ENCODE measurements at regions not wholly inside any gene's neighbourhood (a gene's known extent, or its start where the extent isn't known, plus 50 kb on each side); places are given as distances from the start of the nearest gene placed in this dataset.

DNA sequence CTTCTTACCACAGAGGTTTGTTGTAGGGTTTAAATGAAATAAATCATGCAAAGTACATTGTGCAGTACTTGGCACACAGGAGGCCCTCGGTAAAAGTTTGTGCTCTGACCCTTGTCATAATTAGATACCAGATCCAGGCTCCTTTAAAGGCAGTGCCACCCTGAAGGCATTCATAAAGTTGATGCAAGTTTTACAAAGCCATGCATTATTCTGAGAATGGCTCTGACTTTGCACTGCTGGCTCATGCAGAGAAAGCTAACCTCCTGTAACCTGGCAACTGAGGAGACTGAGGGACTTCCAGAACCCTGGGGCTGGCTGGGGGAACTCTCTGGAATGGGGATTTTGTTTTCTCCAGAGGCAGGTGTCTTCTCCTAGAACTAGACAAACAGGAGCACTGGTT lies 570.9 kb downstream of the CCSER2 start:
- no peak overlapping the region for H3K27ac ChIP-seq (ENCODE audit: extremely low read depth, low read depth, low read length)
- H3K9me3 ChIP-seq (ENCODE audit: control insufficient read depth, insufficient read depth, low read depth, low read length), result no peaks in the 10 kb centered on the region
- no peak overlapping the region for H3K4me3 ChIP-seq (ENCODE audit: low read depth, low read length)
- no peaks in the 10 kb centered on the region for H3K4me1 ChIP-seq (ENCODE audit: control insufficient read depth, insufficient read depth, low read length)
- TF ChIP-seq ZSCAN30 (tag by site-specific recombination; IDR thresholded peaks at IDR 0.05), result no peak
- ChIA-PET CTCF (no interaction called here), POLR2A (no interaction called here)
- H3K36me3 ChIP-seq (ENCODE audit: control insufficient read depth in 2 of 2, insufficient read depth in 1 of 2, low read length in 2 of 2), result no peaks in the 10 kb centered on the region

GRCh38 chr10:84900141-84900540 lies 571.8 kb downstream of the CCSER2 start:
- H3K36me3 ChIP-seq (ENCODE audit: control insufficient read depth in 2 of 2, insufficient read depth in 1 of 2, low read length in 2 of 2), result no peaks in the 10 kb centered on the region
- no peaks in the 10 kb centered on the region for H3K9me3 ChIP-seq (ENCODE audit: control insufficient read depth, insufficient read depth, low read depth, low read length)
- TF ChIP-seq ZNF549 (tag by site-specific recombination; IDR thresholded peaks at IDR 0.05) (no peak), ZNF121 (tag by site-specific recombination; IDR thresholded peaks at IDR 0.05) (no peak), ZNF266 (tag by site-specific recombination; IDR thresholded peaks at IDR 0.05; ENCODE audit: low read depth) (no peak), ZNF202 (tag by site-specific recombination; IDR thresholded peaks at IDR 0.05; ENCODE audit: borderline replicate concordance) (no peak), ZNF521 (tag by site-specific recombination; IDR thresholded peaks at IDR 0.05) (no peak), ZNF629 (tag by site-specific recombination; IDR thresholded peaks at IDR 0.05) (no peak), ZFP37 (tag by site-specific recombination; IDR thresholded peaks at IDR 0.05) (no peak), KLF17 (tag by site-specific recombination; IDR thresholded peaks at IDR 0.05) (no peak), ZSCAN23 (tag by site-specific recombination; IDR thresholded peaks at IDR 0.05) (no peak), ZNF132 (tag by site-specific recombination; IDR thresholded peaks at IDR 0.05; ENCODE audit: borderline replicate concordance) (no peak), ZNF324 (tag by site-specific recombination; IDR thresholded peaks at IDR 0.05) (no peak), ZNF585B (tag by site-specific recombination; IDR thresholded peaks at IDR 0.05) (no peak), ZNF830 (tag by site-specific recombination; IDR thresholded peaks at IDR 0.05; ENCODE audit: low read depth) (no peak), ZNF133 (tag by site-specific recombination; IDR thresholded peaks at IDR 0.05) (no peak), ZNF548 (tag by site-specific recombination; IDR thresholded peaks at IDR 0.05) (no peak), BCL11A (tag by site-specific recombination; IDR thresholded peaks at IDR 0.05; ENCODE audit: low read depth) (no peak), ZNF558 (tag by site-specific recombination; IDR thresholded peaks at IDR 0.05) (no peak), ZNF280C (tag by site-specific recombination; IDR thresholded peaks at IDR 0.05) (no peak)
- ChIA-PET POLR2A (no interaction called here), CTCF (no interaction called here)
- H3K4me1 ChIP-seq (ENCODE audit: control insufficient read depth, insufficient read depth, low read length), result no peaks in the 10 kb centered on the region
- H3K27ac ChIP-seq (ENCODE audit: extremely low read depth, low read depth, low read length), result no peak overlapping the region
- no peak overlapping the region for H3K4me3 ChIP-seq (ENCODE audit: low read depth, low read length)

DNA sequence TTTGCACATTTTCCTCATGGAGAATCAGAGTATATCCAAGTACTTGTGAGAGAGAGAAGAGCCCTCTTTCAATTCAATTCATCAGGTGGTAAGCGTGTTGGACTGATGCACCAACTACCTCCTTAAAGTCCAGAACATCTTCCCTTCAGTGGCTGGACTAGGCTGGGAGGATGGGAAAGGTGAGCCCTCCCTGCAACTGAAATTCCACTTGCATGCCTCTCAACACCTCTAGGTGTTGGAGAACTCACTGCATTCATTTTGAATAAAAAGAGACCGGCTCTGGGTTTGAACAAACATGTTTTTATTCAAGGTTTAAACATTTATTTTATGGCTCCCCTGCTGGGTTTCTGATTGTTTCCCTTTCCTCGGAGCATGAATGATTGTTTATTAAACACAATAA lies 573.5 kb downstream of the CCSER2 start:
- no peak overlapping the region for H3K4me3 ChIP-seq (ENCODE audit: low read depth, low read length)
- H3K9me3 ChIP-seq (ENCODE audit: control insufficient read depth, insufficient read depth, low read depth, low read length), result no peaks in the 10 kb centered on the region
- H3K4me1 ChIP-seq (ENCODE audit: control insufficient read depth, insufficient read depth, low read length), result no peaks in the 10 kb centered on the region
- H3K36me3 ChIP-seq (ENCODE audit: control insufficient read depth in 2 of 2, insufficient read depth in 1 of 2, low read length in 2 of 2), result no peaks in the 10 kb centered on the region
- ChIA-PET POLR2A (no interaction called here), CTCF (interaction anchor here (0.9 kb wide), 1 partner anchor 51 kb away, joined by 5 read pairs; no protein-coding TSS in a partner anchor)
- no peak overlapping the region for H3K27ac ChIP-seq (ENCODE audit: extremely low read depth, low read depth, low read length)
- TF ChIP-seq ZNF335 (tag by site-specific recombination; conservative IDR thresholded peaks at IDR 0.05) (no peak), ZFP41 (tag by site-specific recombination; IDR thresholded peaks at IDR 0.05; ENCODE audit: borderline replicate concordance) (no peak), ZSCAN16 (tag by site-specific recombination; IDR thresholded peaks at IDR 0.05) (no peak), FEZF1 (tag by site-specific recombination; IDR thresholded peaks at IDR 0.05) (no peak), BCL11B (tag by site-specific recombination; IDR thresholded peaks at IDR 0.05; ENCODE audit: low read depth) (no peak), ZSCAN23 (tag by site-specific recombination; IDR thresholded peaks at IDR 0.05) (no peak), GFI1B (tag by site-specific recombination; IDR thresholded peaks at IDR 0.05) (no peak), AEBP2 (tag by site-specific recombination; IDR thresholded peaks at IDR 0.05; ENCODE audit: borderline replicate concordance) (no peak), KLF1 (tag by site-specific recombination; IDR thresholded peaks at IDR 0.05) (no peak), ZNF529 (tag by site-specific recombination; IDR thresholded peaks at IDR 0.05; ENCODE audit: insufficient replicate concordance) (no peak), ZNF214 (tag by site-specific recombination; IDR thresholded peaks at IDR 0.05; ENCODE audit: borderline replicate concordance) (no peak)
